ENCODE measurements at regions not wholly inside any gene's neighbourhood (a gene's known extent, or its start where the extent isn't known, plus 50 kb on each side); places are given as distances from the start of the nearest gene placed in this dataset.

DNA sequence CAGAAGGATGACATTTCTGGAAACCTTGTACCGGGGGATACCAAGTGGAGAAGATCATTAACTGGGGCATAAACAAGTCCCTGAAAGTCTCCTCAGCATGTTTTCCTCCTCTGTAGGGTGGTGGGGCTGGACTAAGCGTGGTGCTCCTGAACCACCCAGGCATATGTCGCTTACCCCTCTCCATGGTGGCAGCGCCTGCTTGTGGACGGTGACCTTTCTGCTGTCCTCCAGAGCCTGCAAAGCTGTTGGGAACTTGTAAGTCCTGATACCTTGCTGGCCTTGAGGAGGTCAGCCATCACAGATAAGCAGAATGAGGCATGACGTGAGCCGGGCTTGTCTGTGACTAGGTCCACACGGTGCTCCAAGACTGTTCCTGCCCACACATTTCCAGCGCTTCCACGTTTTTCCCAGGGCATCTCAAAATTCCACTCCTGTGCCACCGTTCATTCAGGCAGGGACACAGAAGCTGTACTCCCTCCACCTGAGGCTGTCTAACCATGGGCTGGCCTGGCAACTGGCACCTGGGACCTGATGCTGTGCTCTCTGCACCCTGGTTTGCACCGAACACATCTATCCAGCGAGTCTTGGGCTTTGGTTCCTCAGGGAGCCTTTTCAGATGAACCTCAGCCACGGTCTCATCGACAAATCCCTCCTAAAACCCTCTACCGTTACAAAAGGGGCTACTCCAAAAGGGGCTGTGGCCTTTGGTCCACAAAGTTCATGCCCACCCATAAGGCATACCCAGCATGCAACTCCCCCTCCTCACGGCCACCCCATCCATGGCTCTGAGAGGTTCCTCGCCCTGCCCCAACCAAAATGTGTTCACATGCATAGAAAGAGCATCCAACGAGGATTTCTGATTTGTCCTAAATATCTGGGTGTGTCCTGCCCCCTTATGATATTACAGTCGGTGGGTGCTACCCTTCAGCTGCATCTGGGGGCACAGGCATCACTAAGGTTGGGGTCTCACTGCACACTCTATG lies 199.6 kb upstream of the DIO3 start:
- TF ChIP-seq ZNF274 (IDR thresholded peaks at IDR 0.05; ENCODE audit: low read depth, low read length), result no peak
- TF ChIP-seq EZH2 (IDR thresholded peaks at IDR 0.05), result no peak
